H1 (cell line): ENCODE measurements at regions not wholly inside any gene's neighbourhood (a gene's known extent, or its start where the extent isn't known, plus 50 kb on each side); places are given as distances from the start of the nearest gene placed in this dataset.

Source experiments
- CTCF ChIA-PET: fragments of 300-600 bp; sonication (Branson Sonifier 250); formaldehyde crosslinking; loops from one replicate; lab custom pipeline; 2021; ENCODE audit not compliant: partially characterized antibody; lab: Charles Lee
- POLR2A ChIA-PET: fragments of 300-600 bp; sonication (Branson Sonifier 250); formaldehyde crosslinking; loops from one replicate; lab custom pipeline; 2021; ENCODE audit warnings: inconsistent platforms; ENCODE audit not compliant: partially characterized antibody; lab: Charles Lee
- DNase-seq, 2 experiments: peaks; one replicate each; pipeline versions ENCODE4 v3.0.0 to v3.0.0-alpha.2; 2010 to 2022; ENCODE audit warnings: low spot score in 2 of 2, low read depth in 1 of 2, mixed read lengths in 1 of 2
- FAIRE-seq: peaks from 2 replicates; lab custom pipeline; 2011; peaks lifted over from hg19 to GRCh38; lab: Jason Lieb, UNC
- H2AFZ ChIP-seq: 2 replicates; pipeline ENCODE4 v1.8.1; 2012; ENCODE audit warnings: low read length, inconsistent platforms
- H2AK5ac ChIP-seq: 2 replicates; pipeline ENCODE4 v1.6.1; 2013; ENCODE audit warnings: low read depth, low read length
- H2BK120ac ChIP-seq: replicated peaks from 2 replicates; pipeline ENCODE3; 2013; ENCODE audit warnings: low read depth, low read length, inconsistent platforms
- H2BK12ac ChIP-seq: 2 replicates; pipeline ENCODE4 v1.6.1; 2013; ENCODE audit warnings: low read depth, low read length
- H2BK15ac ChIP-seq: 2 replicates; pipeline ENCODE4 v1.6.1; 2013; ENCODE audit warnings: low read length
- H2BK20ac ChIP-seq: 2 replicates; pipeline ENCODE4 v1.6.1; 2013; ENCODE audit warnings: low read length
- H2BK5ac ChIP-seq: 2 replicates; pipeline ENCODE4 v1.6.1; 2013; ENCODE audit warnings: low read depth, low read length
- H3K14ac ChIP-seq: 2 replicates; pipeline ENCODE4 v1.6.1; 2013; ENCODE audit warnings: inconsistent platforms; ENCODE audit not compliant: insufficient read length
- H3K18ac ChIP-seq: 2 replicates; pipeline ENCODE4 v1.6.1; 2013; ENCODE audit warnings: low read length; ENCODE audit errors: extremely low read depth
- H3K23ac ChIP-seq: 2 replicates; pipeline ENCODE4 v1.6.1; 2013; ENCODE audit warnings: inconsistent platforms; ENCODE audit not compliant: insufficient read length
- H3K23me2 ChIP-seq: 2 replicates; pipeline ENCODE4 v1.6.1; 2013; ENCODE audit warnings: low read depth, low read length
- H3K27ac ChIP-seq: 2 replicates; pipeline ENCODE4 v1.6.1; 2011; ENCODE audit warnings: low read depth, low read length, inconsistent platforms
- H3K27me3 ChIP-seq, 4 experiments: replicated peaks in 1 of 4; 1 replicate in 1 of 4; 2 replicates in 3 of 4; pipeline versions ENCODE4 v1.6.1 to v1.8.1; 2011 to 2013; ENCODE audit warnings: low read length in 3 of 4, mild to moderate bottlenecking in 3 of 4, inconsistent platforms in 2 of 4, mixed read lengths in 2 of 4, moderate library complexity in 1 of 4; ENCODE audit not compliant: control insufficient read depth in 3 of 4, insufficient read depth in 3 of 4; ENCODE audit errors: extremely low read depth in 1 of 4
- H3K36me3 ChIP-seq, 4 experiments: 2 replicates each; pipeline versions ENCODE4 v1.6.1 to v1.8.1; 2011 to 2013; ENCODE audit warnings: mild to moderate bottlenecking in 4 of 4, low read length in 3 of 4, moderate library complexity in 2 of 4, control low read depth in 1 of 4, inconsistent platforms in 1 of 4; ENCODE audit not compliant: insufficient read depth in 4 of 4, control insufficient read depth in 2 of 4
- H3K4ac ChIP-seq: replicated peaks from 2 replicates; pipeline ENCODE3; 2013; ENCODE audit warnings: low read length, low read depth, mixed read lengths, inconsistent platforms; ENCODE audit not compliant: insufficient read length
- H3K4me1 ChIP-seq, 4 experiments: replicated peaks in 1 of 4; 1 replicate in 1 of 4; 2 replicates in 3 of 4; pipeline versions ENCODE4 v1.6.1 to v1.8.1; 2011 to 2013; ENCODE audit warnings: low read length in 3 of 4, inconsistent platforms in 2 of 4, mixed read lengths in 1 of 4; ENCODE audit not compliant: insufficient read depth in 4 of 4, control insufficient read depth in 3 of 4
- H3K4me2 ChIP-seq, 2 experiments: 2 replicates each; pipeline versions ENCODE4 v1.6.1 to v1.8.1; 2011 to 2013; ENCODE audit warnings: low read depth in 2 of 2, low read length in 2 of 2, control low read depth in 1 of 2, inconsistent platforms in 1 of 2, mild to moderate bottlenecking in 1 of 2; ENCODE audit not compliant: insufficient read depth in 1 of 2
- H3K4me3 ChIP-seq, 4 experiments: fragments of 200-600, 300-600 bp in 1 of 4; sonication (generic), shearing (Covaris generic), sonication (Bioruptor Twin) in 1 of 4; 2 replicates each; pipeline versions ENCODE4 v1.5.1 to v1.8.1; 2011 to 2016; ENCODE audit warnings: low read length in 4 of 4, low read depth in 3 of 4, control low read depth in 2 of 4, inconsistent platforms in 2 of 4, mild to moderate bottlenecking in 2 of 4, mixed read lengths in 1 of 4, moderate library complexity in 1 of 4; ENCODE audit not compliant: insufficient read depth in 2 of 4; ENCODE audit errors: extremely low read depth in 1 of 4
- H3K56ac ChIP-seq: replicated peaks from 2 replicates; pipeline ENCODE3; 2013; ENCODE audit warnings: low read depth, mild to moderate bottlenecking, mixed read lengths, low read length, inconsistent platforms; ENCODE audit not compliant: insufficient read length
- H3K79me1 ChIP-seq: 2 replicates; pipeline ENCODE4 v1.6.1; 2013; ENCODE audit warnings: low read depth, low read length, control low read depth
- H3K79me2 ChIP-seq, 2 experiments: 2 replicates each; pipeline versions ENCODE4 v1.6.1 to v1.8.1; 2012 to 2013; ENCODE audit warnings: low read length in 2 of 2, mild to moderate bottlenecking in 2 of 2, inconsistent platforms in 1 of 2; ENCODE audit not compliant: insufficient read depth in 2 of 2, control insufficient read depth in 1 of 2
- H3K9ac ChIP-seq, 4 experiments: replicated peaks in 1 of 4; 1 replicate in 1 of 4; 2 replicates in 3 of 4; pipeline versions ENCODE4 v1.6.1 to v1.8.1; 2011 to 2013; ENCODE audit warnings: low read depth in 3 of 4, low read length in 3 of 4, control low read depth in 2 of 4, mild to moderate bottlenecking in 2 of 4, moderate library complexity in 2 of 4, inconsistent platforms in 1 of 4; ENCODE audit errors: extremely low read depth in 1 of 4
- H3K9me3 ChIP-seq, 2 experiments: 2 replicates each; pipeline versions ENCODE4 v1.6.1 to v1.8.1; 2012 to 2013; ENCODE audit warnings: mild to moderate bottlenecking in 2 of 2, moderate library complexity in 2 of 2, control low read depth in 1 of 2, inconsistent platforms in 1 of 2, low read depth in 1 of 2, low read length in 1 of 2, mixed read lengths in 1 of 2; ENCODE audit not compliant: insufficient read depth in 2 of 2
- H4K20me1 ChIP-seq, 2 experiments: replicated peaks in 1 of 2; 2 replicates each; pipeline versions ENCODE3 to v1.8.1; 2011 to 2013; ENCODE audit warnings: inconsistent platforms in 2 of 2, low read length in 2 of 2, mild to moderate bottlenecking in 1 of 2; ENCODE audit not compliant: insufficient read depth in 2 of 2, control insufficient read depth in 1 of 2
- H4K5ac ChIP-seq: 2 replicates; pipeline ENCODE4 v1.6.1; 2013; ENCODE audit warnings: low read length, low read depth, mixed read lengths, inconsistent platforms; ENCODE audit not compliant: insufficient read length
- H4K8ac ChIP-seq: 2 replicates; pipeline ENCODE4 v1.8.0; 2013; ENCODE audit warnings: mild to moderate bottlenecking, moderate library complexity, low read length, inconsistent platforms; ENCODE audit not compliant: insufficient read depth; ENCODE audit errors: extremely low read depth
- H4K91ac ChIP-seq: replicated peaks from 2 replicates; pipeline ENCODE3; 2013; ENCODE audit warnings: low read length, mixed read lengths, inconsistent platforms; ENCODE audit not compliant: insufficient read length
- CEBPB ChIP-seq: IDR thresholded peaks from 2 replicates; pipeline ENCODE4 v1.6.1; 2012; ENCODE audit warnings: low read depth, low read length
- CHD1 ChIP-seq: IDR thresholded peaks from 2 replicates; pipeline ENCODE4 v1.6.1; 2012; ENCODE audit warnings: low read depth, low read length, improper control_type of control experiment
- NANOG ChIP-seq: IDR thresholded peaks from 2 replicates; pipeline ENCODE4 v1.6.1; 2011; ENCODE audit warnings: low read length, low read depth, mild to moderate bottlenecking, inconsistent platforms; ENCODE audit not compliant: insufficient read depth, poor library complexity, severe bottlenecking
- RAD21 ChIP-seq, 2 experiments: IDR thresholded peaks in 1 of 2; conservative IDR thresholded peaks in 1 of 2; 2 replicates each; pipeline ENCODE4 v1.6.1; 2011; ENCODE audit warnings: low read depth in 2 of 2, low read length in 2 of 2, improper control_type of control experiment in 1 of 2, inconsistent platforms in 1 of 2, mild to moderate bottlenecking in 1 of 2, moderate library complexity in 1 of 2
- RNF2 ChIP-seq: fragments of 200-900, 300-1000 bp; sonication (generic); IDR thresholded peaks from 2 replicates; pipeline ENCODE4 v1.7.1; 2016; ENCODE audit warnings: borderline replicate concordance, low read depth, mild to moderate bottlenecking, antibody characterized with exemption, low read length; ENCODE audit not compliant: poor library complexity, severe bottlenecking; ENCODE audit errors: missing control alignments
- SP4 ChIP-seq: IDR thresholded peaks from 2 replicates; pipeline ENCODE4 v1.6.1; 2012; ENCODE audit warnings: low read length, inconsistent platforms
- TBP ChIP-seq: IDR thresholded peaks from 2 replicates; pipeline ENCODE4 v1.6.1; 2011; ENCODE audit warnings: low read depth, low read length, improper control_type of control experiment
- WGBS, 2 experiments: shearing (Covaris generic) in 1 of 2; methylation state at CpG; one replicate each; pipeline versions ENCODE4 v1.1.6 to v1.1.7; 2013 to 2015; ENCODE audit warnings: low lambda C conversion rate in 2 of 2, mixed read lengths in 2 of 2, inconsistent platforms in 1 of 2, low coverage in 1 of 2, missing lambda C conversion rate in 1 of 2; ENCODE audit not compliant: insufficient replicate concordance in 2 of 2, insufficient coverage in 1 of 2, insufficient read length in 1 of 2; ENCODE audit errors: extremely low coverage in 1 of 2, missing lambda C conversion rate in 1 of 2; 5-methylcytosine and 5-hydroxymethylcytosine counted together
- TF ChIP-seq, protein P1 (sequence below): IDR thresholded peaks from 2 replicates; pipeline ENCODE4 v1.6.1; 2011; ENCODE audit warnings: low read depth, mild to moderate bottlenecking, low read length; ENCODE audit not compliant: insufficient read depth
- TF ChIP-seq, protein P2 (sequence below): IDR thresholded peaks from 2 replicates; pipeline ENCODE4 v1.6.1; 2012; ENCODE audit warnings: inconsistent platforms

GRCh38 chr6:94733066-94733465 is 844.3 kb upstream of the MANEA start:
- H2BK5ac ChIP-seq, result no peak overlapping the region
- no peaks in the 10 kb centered on the region for H4K20me1 ChIP-seq
- H3K23me2 ChIP-seq, result no peaks in the 10 kb centered on the region
- FAIRE-seq (no peak), DNase-seq (no peak)
- no peak overlapping the region for H2AFZ ChIP-seq
- H4K8ac ChIP-seq, result no peak overlapping the region
- H3K79me2 ChIP-seq, result no peaks in the 10 kb centered on the region
- no peak overlapping the region for H3K14ac ChIP-seq
- H3K9me3 ChIP-seq, result peaks cover 0 to 3% of the 10 kb centered on the region in 2 experiments; a peak in 2 of 4 replicates
- H3K56ac ChIP-seq, result no peak overlapping the region
- H2BK20ac ChIP-seq, result no peak overlapping the region
- no peaks in the 10 kb centered on the region for H3K4me1 ChIP-seq
- no peaks in the 10 kb centered on the region for H3K27me3 ChIP-seq
- no peak overlapping the region for H2AK5ac ChIP-seq
- no peak overlapping the region for H3K4ac ChIP-seq
- no peak overlapping the region for H3K23ac ChIP-seq
- no peak overlapping the region for H4K5ac ChIP-seq
- H2BK12ac ChIP-seq, result no peak overlapping the region
- no peak overlapping the region for H3K9ac ChIP-seq
- no peak overlapping the region for H3K18ac ChIP-seq
- H2BK15ac ChIP-seq, result no peak overlapping the region
- H3K27ac ChIP-seq, result no peak overlapping the region
- H3K4me3 ChIP-seq, result no peak overlapping the region
- WGBS, 2 experiments, result 93% methylated on average over 7 of the region's 7 CpGs; no CpG with 5 or more reads in 1 of the 2 experiments
- H3K79me1 ChIP-seq, result no peaks in the 10 kb centered on the region
- H4K91ac ChIP-seq, result no peak overlapping the region
- H3K36me3 ChIP-seq, result no peaks in the 10 kb centered on the region
- H2BK120ac ChIP-seq, result no peak overlapping the region
- H3K4me2 ChIP-seq, result no peak overlapping the region
- CTCF ChIA-PET, result interaction anchor here (0.7 kb wide), 1 partner anchor 147 kb away, joined by 4 read pairs; no protein-coding TSS in a partner anchor
- POLR2A ChIA-PET, result no interaction called here
- TF ChIP-seq, protein P1, sequence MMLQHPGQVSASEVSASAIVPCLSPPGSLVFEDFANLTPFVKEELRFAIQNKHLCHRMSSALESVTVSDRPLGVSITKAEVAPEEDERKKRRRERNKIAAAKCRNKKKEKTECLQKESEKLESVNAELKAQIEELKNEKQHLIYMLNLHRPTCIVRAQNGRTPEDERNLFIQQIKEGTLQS, result no peak
- TF ChIP-seq RNF2, result no peak
- TF ChIP-seq CEBPB, result no peak
- no peak for TF ChIP-seq SP4
- TF ChIP-seq NANOG, result no peak
- TF ChIP-seq, protein P2, sequence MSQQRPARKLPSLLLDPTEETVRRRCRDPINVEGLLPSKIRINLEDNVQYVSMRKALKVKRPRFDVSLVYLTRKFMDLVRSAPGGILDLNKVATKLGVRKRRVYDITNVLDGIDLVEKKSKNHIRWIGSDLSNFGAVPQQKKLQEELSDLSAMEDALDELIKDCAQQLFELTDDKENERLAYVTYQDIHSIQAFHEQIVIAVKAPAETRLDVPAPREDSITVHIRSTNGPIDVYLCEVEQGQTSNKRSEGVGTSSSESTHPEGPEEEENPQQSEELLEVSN, result 0 out of 2 replicates have a peak, but pooled peaks have one; percentile 27
- no peak for TF ChIP-seq TBP
- TF ChIP-seq CHD1, result no peak
- peak in 1 of 2 experiments; percentile 29; a peak in 1 of 4 replicates for TF ChIP-seq RAD21 (IDR thresholded peaks at IDR 0.05 in 1 of 2, conservative IDR thresholded peaks at IDR 0.05 in 1 of 2; ENCODE audit: low read depth in 2 of 2, low read length in 2 of 2)
